ENCODE measurements at regions not wholly inside any gene's neighbourhood (a gene's known extent, or its start where the extent isn't known, plus 50 kb on each side); places are given as distances from the start of the nearest gene placed in this dataset.

GRCh38 chr2:38194751-38195150, 118.8 kb upstream of the CYP1B1 start (continued):
- TF ChIP-seq, protein P1, sequence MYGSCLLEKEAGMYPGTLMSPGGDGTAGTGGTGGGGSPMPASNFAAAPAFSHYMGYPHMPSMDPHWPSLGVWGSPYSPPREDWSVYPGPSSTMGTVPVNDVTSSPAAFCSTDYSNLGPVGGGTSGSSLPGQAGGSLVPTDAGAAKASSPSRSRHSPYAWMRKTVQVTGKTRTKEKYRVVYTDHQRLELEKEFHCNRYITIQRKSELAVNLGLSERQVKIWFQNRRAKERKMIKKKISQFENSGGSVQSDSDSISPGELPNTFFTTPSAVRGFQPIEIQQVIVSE (CRISPR knock-in tag; IDR thresholded peaks at IDR 0.05; ENCODE audit: borderline replicate concordance) = no peak
- TF ChIP-seq, protein P2, sequence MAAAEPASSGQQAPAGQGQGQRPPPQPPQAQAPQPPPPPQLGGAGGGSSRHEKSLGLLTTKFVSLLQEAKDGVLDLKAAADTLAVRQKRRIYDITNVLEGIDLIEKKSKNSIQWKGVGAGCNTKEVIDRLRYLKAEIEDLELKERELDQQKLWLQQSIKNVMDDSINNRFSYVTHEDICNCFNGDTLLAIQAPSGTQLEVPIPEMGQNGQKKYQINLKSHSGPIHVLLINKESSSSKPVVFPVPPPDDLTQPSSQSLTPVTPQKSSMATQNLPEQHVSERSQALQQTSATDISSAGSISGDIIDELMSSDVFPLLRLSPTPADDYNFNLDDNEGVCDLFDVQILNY (CRISPR knock-in tag; IDR thresholded peaks at IDR 0.05) = no peak
- TF ChIP-seq ATF1 (CRISPR knock-in tag; IDR thresholded peaks at IDR 0.05) (no peak), JUN (CRISPR knock-in tag; IDR thresholded peaks at IDR 0.05) (no peak)

GRCh38 chr2:38192976-38193375, 117.0 kb upstream of the CYP1B1 start:
- DNase-seq (ENCODE audit: low spot score) = no peak
- CTCF ChIA-PET = interaction anchor here (0.8 kb wide), 1 partner anchor 81 kb away, joined by 3 read pairs; no protein-coding TSS in a partner anchor
- POLR2A ChIA-PET = no interaction called here

More at GRCh38 chr2:38192976-38193375, 117.0 kb upstream of the CYP1B1 start:
- 0 out of 2 replicates have a peak, but pooled peaks cover 4% of the 10 kb centered on the region for H3K9me3 Mint-ChIP-seq
- no peak overlapping the region for H3K27ac Mint-ChIP-seq
- no peak overlapping the region for H3K4me3 Mint-ChIP-seq
- peak; percentile 73 for ATAC-seq
- no peaks in the 10 kb centered on the region for H3K36me3 Mint-ChIP-seq
- TF ChIP-seq NFE2L1 (CRISPR knock-in tag; IDR thresholded peaks at IDR 0.05) = no peak
- no peak for TF ChIP-seq NR3C1 (CRISPR knock-in tag; conservative IDR thresholded peaks at IDR 0.05; ENCODE audit: low read depth)
- no peak for TF ChIP-seq RELA (CRISPR knock-in tag; IDR thresholded peaks at IDR 0.05; ENCODE audit: borderline replicate concordance)
- no peak for TF ChIP-seq ARID4B (CRISPR knock-in tag; IDR thresholded peaks at IDR 0.05; ENCODE audit: borderline replicate concordance)
- TF ChIP-seq, protein P3, sequence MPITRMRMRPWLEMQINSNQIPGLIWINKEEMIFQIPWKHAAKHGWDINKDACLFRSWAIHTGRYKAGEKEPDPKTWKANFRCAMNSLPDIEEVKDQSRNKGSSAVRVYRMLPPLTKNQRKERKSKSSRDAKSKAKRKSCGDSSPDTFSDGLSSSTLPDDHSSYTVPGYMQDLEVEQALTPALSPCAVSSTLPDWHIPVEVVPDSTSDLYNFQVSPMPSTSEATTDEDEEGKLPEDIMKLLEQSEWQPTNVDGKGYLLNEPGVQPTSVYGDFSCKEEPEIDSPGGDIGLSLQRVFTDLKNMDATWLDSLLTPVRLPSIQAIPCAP (CRISPR knock-in tag; IDR thresholded peaks at IDR 0.05) = no peak
- no peak for TF ChIP-seq NFATC4 (CRISPR knock-in tag; IDR thresholded peaks at IDR 0.05)
- no peak for TF ChIP-seq ZNF416 (CRISPR knock-in tag; IDR thresholded peaks at IDR 0.05)
- TF ChIP-seq, protein P4, sequence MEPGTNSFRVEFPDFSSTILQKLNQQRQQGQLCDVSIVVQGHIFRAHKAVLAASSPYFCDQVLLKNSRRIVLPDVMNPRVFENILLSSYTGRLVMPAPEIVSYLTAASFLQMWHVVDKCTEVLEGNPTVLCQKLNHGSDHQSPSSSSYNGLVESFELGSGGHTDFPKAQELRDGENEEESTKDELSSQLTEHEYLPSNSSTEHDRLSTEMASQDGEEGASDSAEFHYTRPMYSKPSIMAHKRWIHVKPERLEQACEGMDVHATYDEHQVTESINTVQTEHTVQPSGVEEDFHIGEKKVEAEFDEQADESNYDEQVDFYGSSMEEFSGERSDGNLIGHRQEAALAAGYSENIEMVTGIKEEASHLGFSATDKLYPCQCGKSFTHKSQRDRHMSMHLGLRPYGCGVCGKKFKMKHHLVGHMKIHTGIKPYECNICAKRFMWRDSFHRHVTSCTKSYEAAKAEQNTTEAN (CRISPR knock-in tag; IDR thresholded peaks at IDR 0.05) = no peak
- no peak for TF ChIP-seq MXD4 (CRISPR knock-in tag; IDR thresholded peaks at IDR 0.05; ENCODE audit: borderline replicate concordance)
- no peak for TF ChIP-seq AR (CRISPR knock-in tag; IDR thresholded peaks at IDR 0.05)
- TF ChIP-seq TEAD1 (CRISPR knock-in tag; IDR thresholded peaks at IDR 0.05) = no peak
- TF ChIP-seq CREM (CRISPR knock-in tag; IDR thresholded peaks at IDR 0.05) = no peak
- TF ChIP-seq GABPB1 (CRISPR knock-in tag; IDR thresholded peaks at IDR 0.05) = no peak
- TF ChIP-seq, protein P2 (CRISPR knock-in tag; IDR thresholded peaks at IDR 0.05) = no peak
- no peak for TF ChIP-seq JAZF1 (CRISPR knock-in tag; IDR thresholded peaks at IDR 0.05)
- no peak for TF ChIP-seq SOX15 (CRISPR knock-in tag; IDR thresholded peaks at IDR 0.05)
- no peak for TF ChIP-seq SMAD4 (CRISPR knock-in tag; IDR thresholded peaks at IDR 0.05)
- TF ChIP-seq, protein P1 (CRISPR knock-in tag; IDR thresholded peaks at IDR 0.05; ENCODE audit: borderline replicate concordance) = no peak
- no peaks in the 10 kb centered on the region; the same call in 1 of the 2 replicates for H3K27me3 Mint-ChIP-seq (ENCODE audit: low read depth)
- H3K4me1 Mint-ChIP-seq = peaks cover 15% of the 10 kb centered on the region
